Neural cell (in vitro differentiated cells): ENCODE measurements at regions not wholly inside any gene's neighbourhood (a gene's known extent, or its start where the extent isn't known, plus 50 kb on each side); places are given as distances from the start of the nearest gene placed in this dataset.

ENCODE experiments used
- H2AFZ ChIP-seq: fragments of 200-600, 300-800 bp; sonication (generic), shearing (Covaris generic); 2 replicates; pipeline ENCODE4 v1.6.0; 2014; ENCODE audit warnings: low read depth, mild to moderate bottlenecking, antibody characterized with exemption, low read length, moderate library complexity
- H3F3A ChIP-seq: fragments of 200-600 bp; shearing (Covaris generic); 2 replicates; pipeline ENCODE4 v1.6.1; 2016; ENCODE audit warnings: mild to moderate bottlenecking, moderate library complexity, mixed read lengths, antibody characterized with exemption, low read length; ENCODE audit not compliant: insufficient read depth, poor library complexity, severe bottlenecking
- H3K27ac ChIP-seq: fragments of 200-600, 300-800 bp; sonication (generic), shearing (Covaris generic); 2 replicates; pipeline ENCODE4 v1.5.1; 2014; ENCODE audit warnings: mild to moderate bottlenecking, low read length, moderate library complexity
- H3K27me3 ChIP-seq: fragments of 300-800, 200-600 bp; sonication (generic), shearing (Covaris generic); 2 replicates; pipeline ENCODE4 v1.6.0; 2014; ENCODE audit warnings: mild to moderate bottlenecking, low read depth, low read length, moderate library complexity; ENCODE audit not compliant: insufficient read depth
- H3K36me3 ChIP-seq: fragments of 300-800, 200-600 bp; sonication (generic), shearing (Covaris generic); 2 replicates; pipeline ENCODE4 v1.5.1; 2014; ENCODE audit warnings: mild to moderate bottlenecking, antibody characterized with exemption, low read length, moderate library complexity; ENCODE audit not compliant: insufficient read depth
- H3K4me2 ChIP-seq: fragments of 300-800, 200-600 bp; sonication (generic), shearing (Covaris generic); 2 replicates; pipeline ENCODE4 v1.6.0; 2014; ENCODE audit warnings: mild to moderate bottlenecking, low read length
- H3K4me3 ChIP-seq: fragments of 300-800, 200-600 bp; sonication (generic), shearing (Covaris generic); 2 replicates; pipeline ENCODE4 v1.5.1; 2014; ENCODE audit warnings: mild to moderate bottlenecking, low read length, moderate library complexity
- H3K79me2 ChIP-seq: fragments of 200-600 bp; shearing (Covaris generic); replicated peaks from 2 replicates; pipeline ENCODE4 v1.6.0; 2014; ENCODE audit warnings: mild to moderate bottlenecking, low read length, moderate library complexity; ENCODE audit not compliant: insufficient read depth
- H3K9ac ChIP-seq: fragments of 300-800, 200-600 bp; sonication (generic), shearing (Covaris generic); 2 replicates; pipeline ENCODE4 v1.6.1; 2016; ENCODE audit warnings: mild to moderate bottlenecking, low read length, mixed read lengths
- H3K9me2 ChIP-seq: fragments of 200-600 bp; shearing (Covaris generic); 2 replicates; pipeline ENCODE4 v1.6.1; 2016; ENCODE audit warnings: mild to moderate bottlenecking, low read length, mixed read lengths; ENCODE audit not compliant: insufficient read depth
- H3K9me3 ChIP-seq: fragments of 200-600, 300-800 bp; sonication (generic), shearing (Covaris generic); 2 replicates; pipeline ENCODE4 v1.6.1; 2016; ENCODE audit warnings: mild to moderate bottlenecking, mixed run types, low read length, moderate library complexity, mixed read lengths
- H4K20me1 ChIP-seq: fragments of 200-600 bp; shearing (Covaris generic); 2 replicates; pipeline ENCODE4 v1.6.1; 2016; ENCODE audit warnings: mild to moderate bottlenecking, mixed run types; ENCODE audit not compliant: insufficient read depth
- EP300 ChIP-seq: fragments of 450-650 bp; conservative IDR thresholded peaks from 2 replicates; pipeline ENCODE4 v1.6.1; 2014; ENCODE audit warnings: antibody characterized with exemption, mild to moderate bottlenecking, moderate library complexity; ENCODE audit not compliant: poor library complexity, severe bottlenecking
- EZH2 ChIP-seq: fragments of 200-600, 300-800 bp; shearing (Covaris generic), sonication (generic); IDR thresholded peaks from 2 replicates; pipeline ENCODE4 v1.6.1; 2014; ENCODE audit warnings: antibody characterized with exemption, low read length, borderline replicate concordance, mild to moderate bottlenecking; ENCODE audit not compliant: insufficient read depth, poor library complexity, severe bottlenecking
- MXI1 ChIP-seq: fragments of 450-650 bp; conservative IDR thresholded peaks from 2 replicates; pipeline ENCODE4 v1.6.1; 2014; ENCODE audit warnings: antibody characterized with exemption, mild to moderate bottlenecking; ENCODE audit not compliant: poor library complexity, severe bottlenecking
- POLR2AphosphoS5 ChIP-seq: IDR thresholded peaks from 2 replicates; pipeline ENCODE4 v1.6.1; 2012
- RAD21 ChIP-seq: fragments of 450-650 bp; conservative IDR thresholded peaks from 2 replicates; pipeline ENCODE4 v1.6.1; 2014; ENCODE audit warnings: antibody characterized with exemption, mild to moderate bottlenecking, moderate library complexity
- SMC3 ChIP-seq: fragments of 450-650 bp; conservative IDR thresholded peaks from 2 replicates; pipeline ENCODE4 v1.6.1; 2014; ENCODE audit warnings: antibody characterized with exemption, mild to moderate bottlenecking, moderate library complexity; ENCODE audit not compliant: poor library complexity
- TAF1 ChIP-seq: IDR thresholded peaks from 2 replicates; pipeline ENCODE4 v1.6.1; 2012; ENCODE audit warnings: low read depth
- TF ChIP-seq, protein P1 (sequence below): IDR thresholded peaks from 2 replicates; pipeline ENCODE4 v1.6.1; 2012; ENCODE audit warnings: borderline replicate concordance
- TF ChIP-seq, protein P2 (sequence below): fragments of 450-650 bp; IDR thresholded peaks from 2 replicates; pipeline ENCODE4 v1.5.1; 2014; ENCODE audit warnings: antibody characterized with exemption, mild to moderate bottlenecking, moderate library complexity; ENCODE audit not compliant: poor library complexity, severe bottlenecking

DNA sequence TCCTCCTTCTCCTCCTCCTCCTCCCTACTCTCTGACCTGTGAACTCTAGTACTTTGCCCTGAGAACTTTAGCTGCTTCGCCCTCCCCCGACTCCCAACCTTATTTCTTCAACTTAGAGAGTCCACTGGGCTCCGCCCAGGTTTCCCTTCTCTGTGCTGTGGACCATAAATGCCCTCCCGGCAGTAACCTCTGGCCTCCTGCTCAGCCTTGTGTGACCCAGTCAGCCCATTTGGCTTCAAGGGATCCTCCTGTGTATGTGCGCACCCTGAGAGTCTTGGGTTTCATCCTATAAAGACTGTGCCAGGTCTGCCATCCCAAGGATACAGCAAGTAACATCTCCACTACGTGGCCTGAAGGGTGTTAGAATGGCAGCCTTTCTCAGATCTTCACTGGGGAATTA lies 275.6 kb upstream of the C16orf82 start:
- no peak overlapping the region for H3K9ac ChIP-seq
- H3K4me2 ChIP-seq = no peak overlapping the region
- no peak overlapping the region for H2AFZ ChIP-seq
- H3K79me2 ChIP-seq = no peaks in the 10 kb centered on the region
- H3K9me2 ChIP-seq = no peaks in the 10 kb centered on the region
- H3K4me3 ChIP-seq = no peak overlapping the region
- H4K20me1 ChIP-seq = no peaks in the 10 kb centered on the region
- H3K27me3 ChIP-seq = no peaks in the 10 kb centered on the region
- no peaks in the 10 kb centered on the region for H3K36me3 ChIP-seq
- H3F3A ChIP-seq = no peaks in the 10 kb centered on the region
- no peak overlapping the region for H3K27ac ChIP-seq
- H3K9me3 ChIP-seq = no peaks in the 10 kb centered on the region
- no peak for TF ChIP-seq POLR2AphosphoS5
- TF ChIP-seq, protein P1, sequence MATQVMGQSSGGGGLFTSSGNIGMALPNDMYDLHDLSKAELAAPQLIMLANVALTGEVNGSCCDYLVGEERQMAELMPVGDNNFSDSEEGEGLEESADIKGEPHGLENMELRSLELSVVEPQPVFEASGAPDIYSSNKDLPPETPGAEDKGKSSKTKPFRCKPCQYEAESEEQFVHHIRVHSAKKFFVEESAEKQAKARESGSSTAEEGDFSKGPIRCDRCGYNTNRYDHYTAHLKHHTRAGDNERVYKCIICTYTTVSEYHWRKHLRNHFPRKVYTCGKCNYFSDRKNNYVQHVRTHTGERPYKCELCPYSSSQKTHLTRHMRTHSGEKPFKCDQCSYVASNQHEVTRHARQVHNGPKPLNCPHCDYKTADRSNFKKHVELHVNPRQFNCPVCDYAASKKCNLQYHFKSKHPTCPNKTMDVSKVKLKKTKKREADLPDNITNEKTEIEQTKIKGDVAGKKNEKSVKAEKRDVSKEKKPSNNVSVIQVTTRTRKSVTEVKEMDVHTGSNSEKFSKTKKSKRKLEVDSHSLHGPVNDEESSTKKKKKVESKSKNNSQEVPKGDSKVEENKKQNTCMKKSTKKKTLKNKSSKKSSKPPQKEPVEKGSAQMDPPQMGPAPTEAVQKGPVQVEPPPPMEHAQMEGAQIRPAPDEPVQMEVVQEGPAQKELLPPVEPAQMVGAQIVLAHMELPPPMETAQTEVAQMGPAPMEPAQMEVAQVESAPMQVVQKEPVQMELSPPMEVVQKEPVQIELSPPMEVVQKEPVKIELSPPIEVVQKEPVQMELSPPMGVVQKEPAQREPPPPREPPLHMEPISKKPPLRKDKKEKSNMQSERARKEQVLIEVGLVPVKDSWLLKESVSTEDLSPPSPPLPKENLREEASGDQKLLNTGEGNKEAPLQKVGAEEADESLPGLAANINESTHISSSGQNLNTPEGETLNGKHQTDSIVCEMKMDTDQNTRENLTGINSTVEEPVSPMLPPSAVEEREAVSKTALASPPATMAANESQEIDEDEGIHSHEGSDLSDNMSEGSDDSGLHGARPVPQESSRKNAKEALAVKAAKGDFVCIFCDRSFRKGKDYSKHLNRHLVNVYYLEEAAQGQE = no peak
- TF ChIP-seq, protein P2, sequence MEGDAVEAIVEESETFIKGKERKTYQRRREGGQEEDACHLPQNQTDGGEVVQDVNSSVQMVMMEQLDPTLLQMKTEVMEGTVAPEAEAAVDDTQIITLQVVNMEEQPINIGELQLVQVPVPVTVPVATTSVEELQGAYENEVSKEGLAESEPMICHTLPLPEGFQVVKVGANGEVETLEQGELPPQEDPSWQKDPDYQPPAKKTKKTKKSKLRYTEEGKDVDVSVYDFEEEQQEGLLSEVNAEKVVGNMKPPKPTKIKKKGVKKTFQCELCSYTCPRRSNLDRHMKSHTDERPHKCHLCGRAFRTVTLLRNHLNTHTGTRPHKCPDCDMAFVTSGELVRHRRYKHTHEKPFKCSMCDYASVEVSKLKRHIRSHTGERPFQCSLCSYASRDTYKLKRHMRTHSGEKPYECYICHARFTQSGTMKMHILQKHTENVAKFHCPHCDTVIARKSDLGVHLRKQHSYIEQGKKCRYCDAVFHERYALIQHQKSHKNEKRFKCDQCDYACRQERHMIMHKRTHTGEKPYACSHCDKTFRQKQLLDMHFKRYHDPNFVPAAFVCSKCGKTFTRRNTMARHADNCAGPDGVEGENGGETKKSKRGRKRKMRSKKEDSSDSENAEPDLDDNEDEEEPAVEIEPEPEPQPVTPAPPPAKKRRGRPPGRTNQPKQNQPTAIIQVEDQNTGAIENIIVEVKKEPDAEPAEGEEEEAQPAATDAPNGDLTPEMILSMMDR = no peak
- TF ChIP-seq EP300 = no peak
- no peak for TF ChIP-seq SMC3
- TF ChIP-seq EZH2 = no peak
- TF ChIP-seq TAF1 = no peak
- no peak for TF ChIP-seq RAD21
- no peak for TF ChIP-seq MXI1

GRCh38 chr16:26795184-26795583 lies 271.5 kb upstream of the C16orf82 start:
- no peaks in the 10 kb centered on the region for H4K20me1 ChIP-seq
- H3K27ac ChIP-seq = no peak overlapping the region
- no peaks in the 10 kb centered on the region for H3K9me2 ChIP-seq
- no peak overlapping the region for H2AFZ ChIP-seq
- H3K9me3 ChIP-seq = no peaks in the 10 kb centered on the region
- H3K4me3 ChIP-seq = no peak overlapping the region
- H3K4me2 ChIP-seq = no peak overlapping the region
- no peaks in the 10 kb centered on the region for H3K27me3 ChIP-seq
- H3K9ac ChIP-seq = no peak overlapping the region
- H3K79me2 ChIP-seq = no peaks in the 10 kb centered on the region
- no peaks in the 10 kb centered on the region for H3K36me3 ChIP-seq
- TF ChIP-seq, protein P1 = no peak
- TF ChIP-seq RAD21 (peak; percentile 54), MXI1 (no peak), SMC3 (peak; percentile 35), TAF1 (no peak), EP300 (no peak)
- TF ChIP-seq, protein P2 = peak; percentile 57
- H3F3A ChIP-seq = no peaks in the 10 kb centered on the region
